ENCODE measurements at regions not wholly inside any gene's neighbourhood (a gene's known extent, or its start where the extent isn't known, plus 50 kb on each side); places are given as distances from the start of the nearest gene placed in this dataset.

- CTCF ChIA-PET = no interaction called here
- intact Hi-C loops (cut with micrococcal nuclease; ENCODE audit: unreplicated experiment) = no loop called here
- no TSS peak for BruUV-seq (replicated peaks)
- Mint-ChIP-seq H3K4me1 (ENCODE audit: low read depth, unreplicated experiment) (no peaks in the 10 kb centered on the region), H3K36me3 (ENCODE audit: insufficient read depth, unreplicated experiment) (no peaks in the 10 kb centered on the region), H3K4me3 (ENCODE audit: low read depth, unreplicated experiment) (no peak overlapping the region), H3K27me3 (ENCODE audit: unreplicated experiment) (no peaks in the 10 kb centered on the region), H3K9me3 (ENCODE audit: low read depth, unreplicated experiment) (peaks cover 3% of the 10 kb centered on the region), H3K27ac (ENCODE audit: unreplicated experiment) (no peak overlapping the region)
- DNase-seq = no peak
- no peak for TF ChIP-seq CTCF (IDR thresholded peaks at IDR 0.05; ENCODE audit: unreplicated experiment)
Observed at GRCh38 chr4:171721937-171722336, 91.3 kb upstream of the GALNTL6 start.

GRCh38 chr4:171719691-171720090, 93.5 kb upstream of the GALNTL6 start:
- no peak for DNase-seq
- CTCF ChIA-PET = no interaction called here
- Mint-ChIP-seq H3K27ac (ENCODE audit: unreplicated experiment) (no peak overlapping the region), H3K36me3 (ENCODE audit: insufficient read depth, unreplicated experiment) (no peaks in the 10 kb centered on the region), H3K9me3 (ENCODE audit: low read depth, unreplicated experiment) (peaks cover 3% of the 10 kb centered on the region), H3K4me3 (ENCODE audit: low read depth, unreplicated experiment) (no peak overlapping the region), H3K4me1 (ENCODE audit: low read depth, unreplicated experiment) (no peaks in the 10 kb centered on the region), H3K27me3 (ENCODE audit: unreplicated experiment) (no peaks in the 10 kb centered on the region)
- TF ChIP-seq CTCF (IDR thresholded peaks at IDR 0.05; ENCODE audit: unreplicated experiment) = no peak
- no TSS peak for BruUV-seq (replicated peaks)
- intact Hi-C loops (cut with micrococcal nuclease; ENCODE audit: unreplicated experiment) = no loop called here

- CTCF ChIA-PET = no interaction called here
- Mint-ChIP-seq H3K9me3 (ENCODE audit: low read depth, unreplicated experiment) (peaks cover 3% of the 10 kb centered on the region), H3K4me1 (ENCODE audit: low read depth, unreplicated experiment) (no peaks in the 10 kb centered on the region), H3K4me3 (ENCODE audit: low read depth, unreplicated experiment) (no peak overlapping the region), H3K36me3 (ENCODE audit: insufficient read depth, unreplicated experiment) (no peaks in the 10 kb centered on the region), H3K27me3 (ENCODE audit: unreplicated experiment) (no peaks in the 10 kb centered on the region), H3K27ac (ENCODE audit: unreplicated experiment) (no peak overlapping the region)
- TF ChIP-seq CTCF (IDR thresholded peaks at IDR 0.05; ENCODE audit: unreplicated experiment) = no peak
- no TSS peak for BruUV-seq (replicated peaks)
- intact Hi-C loops (cut with micrococcal nuclease; ENCODE audit: unreplicated experiment) = no loop called here
- DNase-seq = no peak
Observed at GRCh38 chr4:171718665-171719064, 94.5 kb upstream of the GALNTL6 start.

GRCh38 chr4:171718069-171718468, 95.1 kb upstream of the GALNTL6 start:
- H3K4me1 Mint-ChIP-seq (ENCODE audit: low read depth, unreplicated experiment) = no peaks in the 10 kb centered on the region
- intact Hi-C loops (cut with micrococcal nuclease; ENCODE audit: unreplicated experiment) = no loop called here
- H3K27me3 Mint-ChIP-seq (ENCODE audit: unreplicated experiment) = no peaks in the 10 kb centered on the region
- no peak overlapping the region for H3K27ac Mint-ChIP-seq (ENCODE audit: unreplicated experiment)
- no peaks in the 10 kb centered on the region for H3K36me3 Mint-ChIP-seq (ENCODE audit: insufficient read depth, unreplicated experiment)
- DNase-seq = no peak
- H3K4me3 Mint-ChIP-seq (ENCODE audit: low read depth, unreplicated experiment) = no peak overlapping the region
- BruUV-seq (replicated peaks) = no TSS peak
- H3K9me3 Mint-ChIP-seq (ENCODE audit: low read depth, unreplicated experiment) = peaks cover 3% of the 10 kb centered on the region
- CTCF ChIA-PET = no interaction called here
- no peak for TF ChIP-seq CTCF (IDR thresholded peaks at IDR 0.05; ENCODE audit: unreplicated experiment)
